Nephron (organoid): ENCODE measurements at regions not wholly inside any gene's neighbourhood (a gene's known extent, or its start where the extent isn't known, plus 50 kb on each side); places are given as distances from the start of the nearest gene placed in this dataset.

Experiments
- H3K27ac Mint-ChIP-seq, 3 experiments: 2 replicates each; pipeline ENCODE4 v1.8.0; 2020; ENCODE audit warnings: mixed read lengths in 3 of 3, mild to moderate bottlenecking in 2 of 3, moderate library complexity in 1 of 3
- H3K27me3 Mint-ChIP-seq: 2 replicates; pipeline ENCODE4 v1.8.0; 2021; ENCODE audit warnings: low read depth, mild to moderate bottlenecking, moderate library complexity, mixed read lengths
- H3K36me3 Mint-ChIP-seq: 2 replicates; pipeline ENCODE4 v1.8.0; 2020; ENCODE audit warnings: low read depth, mixed read lengths
- H3K4me1 Mint-ChIP-seq: 2 replicates; pipeline ENCODE4 v1.8.0; 2020; ENCODE audit warnings: mixed read lengths
- H3K4me3 Mint-ChIP-seq, 3 experiments: 2 replicates each; pipeline ENCODE4 v1.8.0; 2020; ENCODE audit warnings: mild to moderate bottlenecking in 3 of 3, mixed read lengths in 3 of 3, moderate library complexity in 2 of 3
- H3K9me3 Mint-ChIP-seq: 2 replicates; pipeline ENCODE4 v1.8.0; 2020; ENCODE audit warnings: mixed read lengths
- TF ChIP-seq, protein P1 (sequence below), 3 experiments: fragments of 200-600 bp; sonication (generic); IDR thresholded peaks; one replicate each; pipeline ENCODE4 v1.5.0; 2021; ENCODE audit warnings: antibody characterized with exemption in 3 of 3; ENCODE audit not compliant: unreplicated experiment in 3 of 3

DNA sequence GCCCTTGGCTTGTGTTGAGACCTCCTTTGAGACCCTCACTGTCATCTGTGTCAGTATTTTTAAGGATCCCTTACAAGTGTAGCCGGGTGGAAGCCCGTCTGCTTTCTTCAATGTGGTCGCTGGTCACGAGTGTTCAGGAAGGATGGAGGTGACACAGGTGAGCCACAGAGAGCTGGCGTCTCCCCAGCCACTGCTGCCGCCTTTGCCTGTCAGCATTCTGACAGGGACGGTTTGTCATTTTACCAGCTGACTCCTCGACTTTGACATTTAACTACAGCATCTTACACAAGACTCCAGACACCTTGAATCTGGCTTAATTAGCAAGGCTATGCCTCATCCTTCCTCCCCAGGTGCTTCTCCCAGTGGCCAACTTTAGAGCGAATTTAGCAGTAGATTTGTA lies 56.3 kb upstream of the MPHOSPH6 start:
- H3K36me3 Mint-ChIP-seq, result no peaks in the 10 kb centered on the region
- H3K4me3 Mint-ChIP-seq, result no peak overlapping the region
- peaks cover 14% of the 10 kb centered on the region for H3K27me3 Mint-ChIP-seq
- no peaks in the 10 kb centered on the region for H3K4me1 Mint-ChIP-seq
- H3K27ac Mint-ChIP-seq, result no peak overlapping the region
- TF ChIP-seq, protein P1, sequence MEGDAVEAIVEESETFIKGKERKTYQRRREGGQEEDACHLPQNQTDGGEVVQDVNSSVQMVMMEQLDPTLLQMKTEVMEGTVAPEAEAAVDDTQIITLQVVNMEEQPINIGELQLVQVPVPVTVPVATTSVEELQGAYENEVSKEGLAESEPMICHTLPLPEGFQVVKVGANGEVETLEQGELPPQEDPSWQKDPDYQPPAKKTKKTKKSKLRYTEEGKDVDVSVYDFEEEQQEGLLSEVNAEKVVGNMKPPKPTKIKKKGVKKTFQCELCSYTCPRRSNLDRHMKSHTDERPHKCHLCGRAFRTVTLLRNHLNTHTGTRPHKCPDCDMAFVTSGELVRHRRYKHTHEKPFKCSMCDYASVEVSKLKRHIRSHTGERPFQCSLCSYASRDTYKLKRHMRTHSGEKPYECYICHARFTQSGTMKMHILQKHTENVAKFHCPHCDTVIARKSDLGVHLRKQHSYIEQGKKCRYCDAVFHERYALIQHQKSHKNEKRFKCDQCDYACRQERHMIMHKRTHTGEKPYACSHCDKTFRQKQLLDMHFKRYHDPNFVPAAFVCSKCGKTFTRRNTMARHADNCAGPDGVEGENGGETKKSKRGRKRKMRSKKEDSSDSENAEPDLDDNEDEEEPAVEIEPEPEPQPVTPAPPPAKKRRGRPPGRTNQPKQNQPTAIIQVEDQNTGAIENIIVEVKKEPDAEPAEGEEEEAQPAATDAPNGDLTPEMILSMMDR (IDR thresholded peaks at IDR 0.05; ENCODE audit: unreplicated experiment in 3 of 3), result no peak
- H3K9me3 Mint-ChIP-seq, result no peaks in the 10 kb centered on the region

GRCh38 chr16:82224821-82225220 lies 54.8 kb upstream of the MPHOSPH6 start:
- H3K4me3 Mint-ChIP-seq, result no peak overlapping the region
- H3K9me3 Mint-ChIP-seq, result no peaks in the 10 kb centered on the region

DNA sequence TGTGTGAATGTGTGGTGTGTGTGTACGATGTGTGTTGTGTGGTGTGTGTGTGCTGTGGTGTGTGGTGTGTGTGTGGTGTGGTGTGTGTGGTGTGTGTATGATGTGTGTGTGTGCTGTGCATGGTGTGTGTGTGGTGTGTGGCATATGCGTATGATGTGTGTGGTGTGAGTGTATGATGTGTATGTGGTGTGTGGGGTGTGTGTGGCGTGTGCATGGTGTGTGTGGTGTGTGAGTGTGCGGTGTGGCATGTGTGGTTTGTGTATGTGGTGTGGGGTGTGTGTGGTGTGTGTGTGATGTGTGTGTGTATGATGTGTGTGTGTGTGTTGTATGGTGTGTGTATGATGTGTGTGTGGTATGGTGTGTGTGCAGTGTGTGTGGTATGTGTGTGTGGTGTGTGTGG lies 50.5 kb upstream of the MPHOSPH6 start:
- no peaks in the 10 kb centered on the region for H3K36me3 Mint-ChIP-seq
- TF ChIP-seq, protein P1 (IDR thresholded peaks at IDR 0.05; ENCODE audit: unreplicated experiment in 3 of 3), result no peak
- H3K4me3 Mint-ChIP-seq, result no peak overlapping the region
- H3K9me3 Mint-ChIP-seq, result no peaks in the 10 kb centered on the region
- no peaks in the 10 kb centered on the region for H3K27me3 Mint-ChIP-seq
- H3K27ac Mint-ChIP-seq, result no peak overlapping the region
- H3K4me1 Mint-ChIP-seq, result no peaks in the 10 kb centered on the region

More at GRCh38 chr16:82224821-82225220, 54.8 kb upstream of the MPHOSPH6 start:
- Mint-ChIP-seq H3K27me3 (peaks cover 9% of the 10 kb centered on the region), H3K36me3 (no peaks in the 10 kb centered on the region), H3K27ac (no peak overlapping the region), H3K4me1 (no peaks in the 10 kb centered on the region)
- TF ChIP-seq, protein P1 (IDR thresholded peaks at IDR 0.05; ENCODE audit: unreplicated experiment in 3 of 3), result no peak
